Fibroblast of the aortic adventitia (primary cell): ENCODE measurements at regions not wholly inside any gene's neighbourhood (a gene's known extent, or its start where the extent isn't known, plus 50 kb on each side); places are given as distances from the start of the nearest gene placed in this dataset.

Experiments used
- DNase-seq: peaks from one replicate; pipeline ENCODE4 v3.0.0-alpha.2; 2010; ENCODE audit warnings: low read depth
- H3K4me3 ChIP-seq: 2 replicates; pipeline ENCODE4 v1.5.1; 2011; ENCODE audit warnings: low read depth, mild to moderate bottlenecking, control low read depth, low read length, moderate library complexity
- CTCF ChIP-seq: IDR thresholded peaks from 2 replicates; pipeline ENCODE4 v1.5.1; 2011; ENCODE audit warnings: mild to moderate bottlenecking, low read length, control low read depth, inconsistent platforms; ENCODE audit not compliant: insufficient read depth

- no peak overlapping the region for H3K4me3 ChIP-seq
- no peak for TF ChIP-seq CTCF
- no peak for DNase-seq
Measured at GRCh38 chr6:1049900-1050299, 262.0 kb upstream of the FOXQ1 start.

DNA sequence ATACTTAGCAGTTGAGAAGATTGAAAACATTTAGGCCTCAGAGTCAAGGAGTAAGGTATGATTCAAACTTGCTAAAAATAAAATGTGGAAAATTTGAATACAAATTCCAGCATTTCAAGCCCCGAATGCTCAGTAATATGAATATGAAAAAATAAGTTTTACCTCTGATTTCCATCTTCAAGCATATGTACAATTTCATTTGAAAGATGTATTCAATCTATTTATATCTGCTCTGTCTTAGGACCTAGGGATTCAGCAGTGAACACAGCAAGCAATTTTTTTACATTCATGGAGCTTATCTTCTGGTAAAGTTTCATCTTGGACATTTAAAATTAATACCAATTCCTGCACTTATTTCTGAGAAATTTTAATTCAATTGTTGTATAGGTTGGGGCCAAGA, 262.7 kb upstream of the FOXQ1 start:
- no peak for DNase-seq
- H3K4me3 ChIP-seq = no peak overlapping the region
- no peak for TF ChIP-seq CTCF

GRCh38 chr6:1047981-1048541, 263.8 kb upstream of the FOXQ1 start:
- no peak for DNase-seq
- no peak overlapping the region for H3K4me3 ChIP-seq
- TF ChIP-seq CTCF = no peak

DNA sequence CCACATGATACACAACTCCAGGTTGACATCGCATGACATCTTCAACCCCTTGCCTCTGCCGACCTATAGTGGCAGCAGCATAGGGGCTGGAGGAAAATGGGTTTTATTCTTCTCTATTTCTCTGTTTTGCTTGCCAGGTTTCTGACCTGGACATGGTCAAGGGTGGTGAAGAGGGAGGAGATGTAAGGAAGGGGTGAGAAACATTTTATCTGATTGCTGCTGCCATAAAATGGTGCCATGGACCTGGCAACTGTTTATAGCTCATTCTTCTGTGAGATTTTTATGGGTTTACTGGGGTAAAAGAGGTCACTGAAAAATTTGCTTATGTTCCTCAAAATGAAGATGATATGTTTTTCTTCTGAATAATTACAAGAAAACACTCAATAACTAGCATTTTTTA, 266.7 kb upstream of the FOXQ1 start:
- no peak for TF ChIP-seq CTCF
- DNase-seq = no peak

DNA sequence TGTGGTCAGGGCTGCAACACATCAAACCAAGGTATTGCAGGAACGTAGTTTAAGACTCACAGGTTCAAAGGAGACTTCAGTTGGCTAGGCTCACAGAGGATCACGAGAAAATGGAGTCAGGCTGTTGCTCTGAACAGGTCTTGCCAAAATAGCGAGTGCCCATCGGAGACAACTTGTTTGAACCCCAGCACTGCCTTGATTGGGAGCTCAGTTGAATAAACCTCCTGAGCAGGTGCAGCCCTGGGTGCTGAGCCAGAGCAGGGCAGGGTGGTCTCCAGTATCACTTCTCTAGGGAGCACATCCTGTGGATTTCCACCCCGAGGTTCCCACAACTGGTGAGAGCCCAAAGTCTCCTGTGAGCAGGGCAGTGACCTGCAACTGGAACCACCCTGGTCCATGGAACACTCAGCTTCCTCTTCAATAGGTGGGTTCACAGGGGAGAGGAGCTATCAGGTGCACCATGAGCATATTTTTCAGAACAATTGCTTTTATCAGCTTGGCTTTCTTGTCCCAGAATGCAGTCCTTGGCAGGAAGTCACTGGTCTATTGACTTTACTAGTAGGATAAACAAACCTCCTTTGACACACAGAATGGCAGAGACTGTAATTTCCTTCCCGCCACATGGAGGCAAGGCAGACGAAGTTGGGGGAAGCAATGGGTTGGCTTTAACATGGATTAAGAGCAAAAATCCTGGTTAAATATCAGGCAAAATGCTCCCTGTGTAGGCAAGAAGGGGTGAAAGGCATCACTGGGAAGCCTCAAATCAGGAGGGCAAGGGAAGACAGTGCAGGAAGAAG, 267.7 kb upstream of the FOXQ1 start:
- no peak overlapping the region for H3K4me3 ChIP-seq
- no peak for TF ChIP-seq CTCF
- DNase-seq = no peak

More for the DNA sequence above, 266.7 kb upstream of the FOXQ1 start:
- no peak overlapping the region for H3K4me3 ChIP-seq

DNA sequence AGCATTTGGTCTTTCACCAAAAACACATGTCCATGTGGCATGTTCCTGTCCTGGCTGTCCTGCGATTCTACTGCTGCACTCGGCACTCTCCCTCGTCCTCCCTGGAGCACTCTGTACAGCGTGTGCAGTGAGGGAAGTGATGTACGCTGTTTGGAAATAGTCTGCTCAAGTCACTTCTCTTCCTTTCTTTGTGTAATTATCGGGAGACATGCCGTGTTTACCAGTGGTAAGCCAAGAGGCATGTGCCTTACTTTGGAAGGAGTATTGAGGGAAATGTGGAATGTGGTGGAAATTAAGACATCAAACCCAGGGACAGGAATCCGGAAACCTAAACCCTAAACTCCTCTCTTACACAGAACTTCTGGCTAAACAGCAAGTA, 268.5 kb upstream of the FOXQ1 start:
- H3K4me3 ChIP-seq = no peak overlapping the region
- no peak for DNase-seq

More for the DNA sequence above, 268.5 kb upstream of the FOXQ1 start:
- TF ChIP-seq CTCF = no peak
